ENCODE measurements at regions not wholly inside any gene's neighbourhood (a gene's known extent, or its start where the extent isn't known, plus 50 kb on each side); places are given as distances from the start of the nearest gene placed in this dataset.

- H3F3A ChIP-seq (ENCODE audit: insufficient read depth, low read length, poor library complexity, severe bottlenecking) = no peaks in the 10 kb centered on the region
- no peak overlapping the region for H3K9ac ChIP-seq (ENCODE audit: low read length)
- no peak overlapping the region for H3K4me2 ChIP-seq (ENCODE audit: low read length)
- no peaks in the 10 kb centered on the region for H3K36me3 ChIP-seq (ENCODE audit: insufficient read depth, low read length)
- H3K79me2 ChIP-seq (replicated peaks; ENCODE audit: insufficient read depth, low read length) = no peaks in the 10 kb centered on the region
- no peaks in the 10 kb centered on the region for H4K20me1 ChIP-seq (ENCODE audit: insufficient read depth)
- H3K9me3 ChIP-seq (ENCODE audit: low read length) = no peaks in the 10 kb centered on the region
- no peak overlapping the region for H3K4me3 ChIP-seq (ENCODE audit: low read length)
- H3K9me2 ChIP-seq (ENCODE audit: insufficient read depth, low read length) = no peaks in the 10 kb centered on the region
- H2AFZ ChIP-seq (ENCODE audit: low read depth, low read length) = no peak overlapping the region
- TF ChIP-seq EZH2 (IDR thresholded peaks at IDR 0.05; ENCODE audit: borderline replicate concordance, insufficient read depth, low read length, poor library complexity, severe bottlenecking) (no peak), EP300 (conservative IDR thresholded peaks at IDR 0.05; ENCODE audit: poor library complexity, severe bottlenecking) (no peak), CTCF (IDR thresholded peaks at IDR 0.05; ENCODE audit: poor library complexity, severe bottlenecking) (no peak), TAF1 (IDR thresholded peaks at IDR 0.05; ENCODE audit: low read depth) (no peak), SMC3 (conservative IDR thresholded peaks at IDR 0.05; ENCODE audit: poor library complexity) (no peak), RAD21 (conservative IDR thresholded peaks at IDR 0.05) (no peak), POLR2AphosphoS5 (IDR thresholded peaks at IDR 0.05) (no peak), MXI1 (conservative IDR thresholded peaks at IDR 0.05; ENCODE audit: poor library complexity, severe bottlenecking) (no peak), REST (IDR thresholded peaks at IDR 0.05; ENCODE audit: borderline replicate concordance) (no peak)
- no peak overlapping the region for H3K27ac ChIP-seq (ENCODE audit: low read length)
- H3K27me3 ChIP-seq (ENCODE audit: insufficient read depth, low read depth, low read length) = no peaks in the 10 kb centered on the region
Measured at GRCh38 chr3:20484126-20484525, 298.1 kb upstream of the SGO1 start.

- Histone ChIP-seq H3K4me2 (ENCODE audit: low read length) (no peak overlapping the region), H3F3A (ENCODE audit: insufficient read depth, low read length, poor library complexity, severe bottlenecking) (no peaks in the 10 kb centered on the region), H3K9me2 (ENCODE audit: insufficient read depth, low read length) (no peaks in the 10 kb centered on the region), H3K27ac (ENCODE audit: low read length) (no peak overlapping the region), H3K9me3 (ENCODE audit: low read length) (no peaks in the 10 kb centered on the region), H3K4me3 (ENCODE audit: low read length) (no peak overlapping the region), H3K27me3 (ENCODE audit: insufficient read depth, low read depth, low read length) (no peaks in the 10 kb centered on the region), H2AFZ (ENCODE audit: low read depth, low read length) (no peak overlapping the region), H3K36me3 (ENCODE audit: insufficient read depth, low read length) (no peaks in the 10 kb centered on the region), H3K79me2 (replicated peaks; ENCODE audit: insufficient read depth, low read length) (no peaks in the 10 kb centered on the region), H4K20me1 (ENCODE audit: insufficient read depth) (no peaks in the 10 kb centered on the region), H3K9ac (ENCODE audit: low read length) (no peak overlapping the region)
- TF ChIP-seq CTCF (IDR thresholded peaks at IDR 0.05; ENCODE audit: poor library complexity, severe bottlenecking) (no peak), EP300 (conservative IDR thresholded peaks at IDR 0.05; ENCODE audit: poor library complexity, severe bottlenecking) (no peak), RAD21 (conservative IDR thresholded peaks at IDR 0.05) (no peak), MXI1 (conservative IDR thresholded peaks at IDR 0.05; ENCODE audit: poor library complexity, severe bottlenecking) (no peak), SMC3 (conservative IDR thresholded peaks at IDR 0.05; ENCODE audit: poor library complexity) (no peak), POLR2AphosphoS5 (IDR thresholded peaks at IDR 0.05) (no peak), TAF1 (IDR thresholded peaks at IDR 0.05; ENCODE audit: low read depth) (no peak), REST (IDR thresholded peaks at IDR 0.05; ENCODE audit: borderline replicate concordance) (no peak), EZH2 (IDR thresholded peaks at IDR 0.05; ENCODE audit: borderline replicate concordance, insufficient read depth, low read length, poor library complexity, severe bottlenecking) (no peak)
Measured at GRCh38 chr3:20482350-20482749, 296.3 kb upstream of the SGO1 start.

Measured in neural cell (in vitro differentiated cells).